NB4 (cell line): ENCODE measurements at regions not wholly inside any gene's neighbourhood (a gene's known extent, or its start where the extent isn't known, plus 50 kb on each side); places are given as distances from the start of the nearest gene placed in this dataset.

Experiments used
- CTCF ChIP-seq: IDR thresholded peaks from one replicate; pipeline ENCODE4 v1.5.1; 2012; ENCODE audit warnings: low read depth, low read length
- POLR2A ChIP-seq: IDR thresholded peaks from 2 replicates; pipeline ENCODE4 v1.6.1; 2011; ENCODE audit warnings: mild to moderate bottlenecking; ENCODE audit not compliant: insufficient read length; ENCODE audit errors: extremely low read depth
- TF ChIP-seq, protein P1 (sequence below): IDR thresholded peaks from 2 replicates; pipeline ENCODE4 v1.6.1; 2011; ENCODE audit warnings: low read depth, low read length

- TF ChIP-seq, protein P1, sequence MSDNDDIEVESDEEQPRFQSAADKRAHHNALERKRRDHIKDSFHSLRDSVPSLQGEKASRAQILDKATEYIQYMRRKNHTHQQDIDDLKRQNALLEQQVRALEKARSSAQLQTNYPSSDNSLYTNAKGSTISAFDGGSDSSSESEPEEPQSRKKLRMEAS, result no peak
- TF ChIP-seq CTCF, result no peak
- TF ChIP-seq POLR2A, result no peak
Observed at GRCh38 chr14:76701436-76701835, 59.8 kb upstream of the VASH1 start.
